HCT116 (cell line): ENCODE measurements at regions not wholly inside any gene's neighbourhood (a gene's known extent, or its start where the extent isn't known, plus 50 kb on each side); places are given as distances from the start of the nearest gene placed in this dataset.

Experiments
- ATAC-seq: fragments of 200-7000 bp; cut with Tn5 transposase; 2 replicates; pipeline ENCODE4 v1.9.1; 2020; ENCODE audit warnings: mild to moderate bottlenecking, moderate library complexity
- BruUV-seq: library from RNA; stranded (reverse); fragments of 400-500 nt; replicated peaks from 2 replicates; lab custom pipeline; 2021; lab: Mats Ljungman, UMichigan
- CTCF ChIA-PET: fragments of 300-600 bp; sonication (Branson Sonifier 250); formaldehyde crosslinking; loops from one replicate; lab custom pipeline; 2021; ENCODE audit warnings: antibody characterized with exemption; lab: Charles Lee
- POLR2A ChIA-PET: fragments of 300-600, 350-600 bp; sonication (Branson Sonifier 250); formaldehyde crosslinking; loops from one replicate; lab custom pipeline; 2021; ENCODE audit warnings: antibody characterized with exemption; lab: Charles Lee
- RAD21 ChIA-PET, 2 experiments: fragments of 300-600 bp; sonication (Branson Sonifier 250); formaldehyde crosslinking; loops; one replicate each; lab custom pipeline; 2023; ENCODE audit warnings: low total read pairs in 2 of 2; ENCODE audit not compliant: uncharacterized antibody in 2 of 2, unreplicated experiment in 2 of 2, low non-redundant PET in 1 of 2; lab: Charles Lee
- DNase-seq: peaks from one replicate; pipeline ENCODE4 v3.0.0-alpha.2; 2010; ENCODE audit warnings: low read depth, low spot score
- H2AFZ ChIP-seq: fragments of 200-600 bp; shearing (Covaris generic), sonication (generic); 2 replicates; pipeline ENCODE4 v1.6.1; 2017; ENCODE audit warnings: low read depth, mixed run types, mixed read lengths, antibody characterized with exemption, low read length; ENCODE audit not compliant: poor library complexity, severe bottlenecking
- H3K27ac ChIP-seq: 2 replicates; pipeline ENCODE4 v1.5.1; 2012; ENCODE audit warnings: low read depth, low read length
- H3K27me3 ChIP-seq: fragments of 200-600 bp; sonication (generic); 2 replicates; pipeline ENCODE4 v1.6.1; 2016; ENCODE audit warnings: mixed run types, low read length, mixed read lengths; ENCODE audit not compliant: insufficient read depth
- H3K36me3 ChIP-seq, 2 experiments: fragments of 200-500 bp in 1 of 2; fragments of 200-600 bp in 1 of 2; sonication (Bioruptor generic) in 1 of 2; sonication (generic) in 1 of 2; 2 replicates each; pipeline versions ENCODE4 v1.5.1 to v1.6.1; 2014 to 2016; ENCODE audit warnings: low read length in 2 of 2, inconsistent platforms in 1 of 2, mixed read lengths in 1 of 2, mixed run types in 1 of 2; ENCODE audit not compliant: insufficient read depth in 2 of 2, control insufficient read depth in 1 of 2
- H3K4me1 ChIP-seq, 2 experiments: fragments of 200-600 bp in 1 of 2; sonication (generic) in 1 of 2; 2 replicates each; pipeline versions ENCODE4 v1.5.1 to v1.6.1; 2012 to 2017; ENCODE audit warnings: low read length in 2 of 2, inconsistent platforms in 1 of 2, mild to moderate bottlenecking in 1 of 2, mixed read lengths in 1 of 2, mixed run types in 1 of 2, moderate library complexity in 1 of 2; ENCODE audit not compliant: insufficient read depth in 2 of 2, control insufficient read depth in 1 of 2
- H3K4me2 ChIP-seq: fragments of 200-600 bp; sonication (generic); 2 replicates; pipeline ENCODE4 v1.6.1; 2017; ENCODE audit warnings: mixed run types, low read length, mixed read lengths
- H3K4me3 ChIP-seq, 2 experiments: fragments of 200-600 bp in 1 of 2; sonication (generic) in 1 of 2; replicated peaks in 1 of 2; 2 replicates each; pipeline ENCODE4 v1.5.1; 2011 to 2016; ENCODE audit warnings: low read length in 2 of 2, control low read depth in 1 of 2, low read depth in 1 of 2, mild to moderate bottlenecking in 1 of 2, mixed read lengths in 1 of 2, mixed run types in 1 of 2
- H3K79me2 ChIP-seq: fragments of 200-600 bp; sonication (generic); 2 replicates; pipeline ENCODE4 v1.6.1; 2017; ENCODE audit warnings: mild to moderate bottlenecking, mixed run types, low read length, moderate library complexity, mixed read lengths; ENCODE audit not compliant: insufficient read depth
- H3K9ac ChIP-seq: fragments of 200-600 bp; sonication (generic); 2 replicates; pipeline ENCODE4 v1.6.1; 2016; ENCODE audit warnings: low read length, mixed read lengths
- H3K9me2 ChIP-seq: fragments of 200-600 bp; sonication (generic), shearing (Covaris generic); 2 replicates; pipeline ENCODE4 v1.6.1; 2017; ENCODE audit warnings: mixed run types, mild to moderate bottlenecking, moderate library complexity; ENCODE audit not compliant: insufficient read depth
- H3K9me3 ChIP-seq, 2 experiments: fragments of 200-500 bp in 1 of 2; fragments of 200-600 bp in 1 of 2; sonication (Bioruptor generic) in 1 of 2; sonication (generic) in 1 of 2; 2 replicates each; pipeline ENCODE4 v1.6.1; 2014 to 2017; ENCODE audit warnings: low read length in 2 of 2, mixed read lengths in 2 of 2, inconsistent platforms in 1 of 2, low read depth in 1 of 2, mild to moderate bottlenecking in 1 of 2, mixed run types in 1 of 2, moderate library complexity in 1 of 2; ENCODE audit not compliant: control insufficient read depth in 1 of 2, insufficient read depth in 1 of 2
- H4K20me1 ChIP-seq: fragments of 200-600 bp; sonication (generic), shearing (Covaris generic); 2 replicates; pipeline ENCODE4 v1.6.1; 2017; ENCODE audit warnings: mixed run types, mild to moderate bottlenecking, moderate library complexity; ENCODE audit not compliant: insufficient read depth
- CBX3 ChIP-seq: IDR thresholded peaks from 2 replicates; pipeline ENCODE4 v1.6.1; 2012; ENCODE audit warnings: low read depth
- CEBPB ChIP-seq: IDR thresholded peaks from 2 replicates; pipeline ENCODE4 v1.6.1; 2012; ENCODE audit warnings: low read depth
- EGR1 ChIP-seq: IDR thresholded peaks from 2 replicates; pipeline ENCODE4 v1.6.1; 2012; ENCODE audit warnings: low read depth
- ELF1 ChIP-seq: IDR thresholded peaks from 2 replicates; pipeline ENCODE4 v1.6.1; 2012; ENCODE audit warnings: low read depth, borderline replicate concordance
- EZH2phosphoT487 ChIP-seq: fragments of 200-600 bp; IDR thresholded peaks from 2 replicates; pipeline ENCODE4 v1.6.1; 2018; ENCODE audit warnings: antibody characterized with exemption, borderline replicate concordance
- JUND ChIP-seq: IDR thresholded peaks from 2 replicates; pipeline ENCODE4 v1.6.1; 2012
- RAD21 ChIP-seq: IDR thresholded peaks from 2 replicates; pipeline ENCODE4 v1.6.1; 2012; ENCODE audit warnings: low read depth, mild to moderate bottlenecking
- SP1 ChIP-seq: IDR thresholded peaks from 2 replicates; pipeline ENCODE4 v1.6.1; 2012; ENCODE audit warnings: low read depth
- SRF ChIP-seq: IDR thresholded peaks from 2 replicates; pipeline ENCODE4 v1.6.1; 2012; ENCODE audit warnings: low read depth
- TCF7L2 ChIP-seq: IDR thresholded peaks from 2 replicates; pipeline ENCODE4 v1.7.0; 2011; ENCODE audit warnings: borderline replicate concordance, inconsistent platforms; ENCODE audit not compliant: insufficient read depth, insufficient read length; ENCODE audit errors: extremely low read depth
- ZFX ChIP-seq: fragments of 450-650 bp; IDR thresholded peaks from 2 replicates; pipeline ENCODE4 v1.6.1; 2017
- ZNF274 ChIP-seq: fragments of 200-500 bp; sonication (Bioruptor generic); IDR thresholded peaks from 2 replicates; pipeline ENCODE4 v1.6.1; 2014; ENCODE audit warnings: mild to moderate bottlenecking, low read depth, low read length, inconsistent platforms
- intact Hi-C: fragments of 100-400 bp; cut with micrococcal nuclease; formaldehyde crosslinking; loops from 2 replicates; pipeline ENCODE4 v1.10.0; 2022
- TF ChIP-seq, protein P1 (sequence below): IDR thresholded peaks from 2 replicates; pipeline ENCODE4 v1.6.1; 2012; ENCODE audit warnings: low read depth
- TF ChIP-seq, protein P2 (sequence below): IDR thresholded peaks from 2 replicates; pipeline ENCODE4 v1.6.1; 2012

DNA sequence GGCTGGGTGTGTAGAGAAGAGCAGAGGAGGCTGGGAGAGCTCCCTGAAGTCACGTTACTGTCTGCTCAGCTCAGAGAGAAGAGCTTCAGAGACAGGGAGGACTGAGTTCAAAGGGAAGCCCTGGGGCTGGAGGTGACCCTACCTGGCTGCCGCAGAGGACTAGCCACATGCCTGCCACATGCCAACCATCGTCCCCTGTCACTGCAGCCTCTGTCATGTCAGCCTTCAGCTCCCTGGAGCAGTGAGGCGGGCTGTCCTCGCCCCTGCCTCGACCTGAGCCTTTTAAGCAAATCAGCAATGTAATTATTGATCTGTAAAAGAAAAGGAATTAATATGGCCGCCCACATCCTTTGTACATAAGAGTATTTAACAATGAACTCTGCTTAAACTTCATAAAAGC lies 89.3 kb upstream of the RET start:
- Histone ChIP-seq H2AFZ (no peak overlapping the region), H3K27ac (no peak overlapping the region), H3K36me3 (no peaks in the 10 kb centered on the region), H3K27me3 (no peaks in the 10 kb centered on the region), H3K4me3 (no peak overlapping the region)
- RAD21 ChIA-PET, result no interaction called here
- no peak for ATAC-seq
- CTCF ChIA-PET, result no interaction called here
- intact Hi-C loops, result no loop called here
- TF ChIP-seq EGR1 (no peak), JUND (no peak), ZNF274 (no peak), ELF1 (no peak), RAD21 (no peak), EZH2phosphoT487 (no peak), SRF (no peak), TCF7L2 (no peak), CEBPB (no peak), ZFX (no peak), SP1 (no peak), CBX3 (no peak)
- TF ChIP-seq, protein P1, sequence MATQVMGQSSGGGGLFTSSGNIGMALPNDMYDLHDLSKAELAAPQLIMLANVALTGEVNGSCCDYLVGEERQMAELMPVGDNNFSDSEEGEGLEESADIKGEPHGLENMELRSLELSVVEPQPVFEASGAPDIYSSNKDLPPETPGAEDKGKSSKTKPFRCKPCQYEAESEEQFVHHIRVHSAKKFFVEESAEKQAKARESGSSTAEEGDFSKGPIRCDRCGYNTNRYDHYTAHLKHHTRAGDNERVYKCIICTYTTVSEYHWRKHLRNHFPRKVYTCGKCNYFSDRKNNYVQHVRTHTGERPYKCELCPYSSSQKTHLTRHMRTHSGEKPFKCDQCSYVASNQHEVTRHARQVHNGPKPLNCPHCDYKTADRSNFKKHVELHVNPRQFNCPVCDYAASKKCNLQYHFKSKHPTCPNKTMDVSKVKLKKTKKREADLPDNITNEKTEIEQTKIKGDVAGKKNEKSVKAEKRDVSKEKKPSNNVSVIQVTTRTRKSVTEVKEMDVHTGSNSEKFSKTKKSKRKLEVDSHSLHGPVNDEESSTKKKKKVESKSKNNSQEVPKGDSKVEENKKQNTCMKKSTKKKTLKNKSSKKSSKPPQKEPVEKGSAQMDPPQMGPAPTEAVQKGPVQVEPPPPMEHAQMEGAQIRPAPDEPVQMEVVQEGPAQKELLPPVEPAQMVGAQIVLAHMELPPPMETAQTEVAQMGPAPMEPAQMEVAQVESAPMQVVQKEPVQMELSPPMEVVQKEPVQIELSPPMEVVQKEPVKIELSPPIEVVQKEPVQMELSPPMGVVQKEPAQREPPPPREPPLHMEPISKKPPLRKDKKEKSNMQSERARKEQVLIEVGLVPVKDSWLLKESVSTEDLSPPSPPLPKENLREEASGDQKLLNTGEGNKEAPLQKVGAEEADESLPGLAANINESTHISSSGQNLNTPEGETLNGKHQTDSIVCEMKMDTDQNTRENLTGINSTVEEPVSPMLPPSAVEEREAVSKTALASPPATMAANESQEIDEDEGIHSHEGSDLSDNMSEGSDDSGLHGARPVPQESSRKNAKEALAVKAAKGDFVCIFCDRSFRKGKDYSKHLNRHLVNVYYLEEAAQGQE, result no peak
- TF ChIP-seq, protein P2, sequence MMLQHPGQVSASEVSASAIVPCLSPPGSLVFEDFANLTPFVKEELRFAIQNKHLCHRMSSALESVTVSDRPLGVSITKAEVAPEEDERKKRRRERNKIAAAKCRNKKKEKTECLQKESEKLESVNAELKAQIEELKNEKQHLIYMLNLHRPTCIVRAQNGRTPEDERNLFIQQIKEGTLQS, result no peak
- TF ChIP-seq, all 23 proteins: peak for 0
- H3K9me3 ChIP-seq, result no peaks in the 10 kb centered on the region
- H3K9me2 ChIP-seq, result no peaks in the 10 kb centered on the region
- H4K20me1 ChIP-seq, result no peaks in the 10 kb centered on the region
- no peak overlapping the region for H3K9ac ChIP-seq
- POLR2A ChIA-PET, result no interaction called here
- no peak overlapping the region for H3K4me2 ChIP-seq
- no peak for DNase-seq
- no TSS peak for BruUV-seq
- H3K4me1 ChIP-seq, result no peaks in the 10 kb centered on the region
- no peaks in the 10 kb centered on the region for H3K79me2 ChIP-seq
